ENCODE measurements at regions not wholly inside any gene's neighbourhood (a gene's known extent, or its start where the extent isn't known, plus 50 kb on each side); places are given as distances from the start of the nearest gene placed in this dataset.
A peak's percentile ranks its signal among the peaks of the same experiment; 100 is the strongest.

DNA sequence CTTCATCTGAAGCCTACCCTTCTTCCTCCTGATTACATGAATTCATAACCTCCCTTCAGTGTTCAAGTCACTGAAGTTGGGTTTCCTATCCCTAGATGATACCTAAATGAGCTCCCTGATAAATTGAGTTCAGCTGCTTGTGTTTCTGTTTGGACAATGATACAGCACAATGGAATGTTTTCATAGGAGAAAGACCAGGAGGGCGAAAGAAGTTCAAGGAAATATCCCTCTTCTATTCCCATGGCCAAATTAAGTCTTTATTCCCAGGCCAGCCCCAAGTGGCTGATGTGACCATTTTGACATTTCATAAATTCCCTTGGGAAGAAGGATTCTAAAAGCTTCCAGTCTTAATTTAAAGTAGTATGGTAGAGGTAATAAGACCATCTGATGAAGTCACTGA is 555.8 kb upstream of the CLINT1 start:
- CTCF ChIA-PET, result interaction anchor here (0.5 to 1.6 kb wide), 3 partner anchors 8 to 685 kb away, joined by 4 read pairs; partner anchors contain the start of gene EBF1
- POLR2A ChIA-PET, result interaction anchor here (1.0 kb wide), 2 partner anchors 37 to 175 kb away, joined by 4 to 5 read pairs; no protein-coding TSS in a partner anchor
- H3K27me3 Mint-ChIP-seq (ENCODE audit: insufficient read depth, unreplicated experiment), result no peaks in the 10 kb centered on the region
- peak overlapping the region; percentile 53 for H3K27ac Mint-ChIP-seq (ENCODE audit: low read depth, unreplicated experiment)
- TF ChIP-seq, protein P1, sequence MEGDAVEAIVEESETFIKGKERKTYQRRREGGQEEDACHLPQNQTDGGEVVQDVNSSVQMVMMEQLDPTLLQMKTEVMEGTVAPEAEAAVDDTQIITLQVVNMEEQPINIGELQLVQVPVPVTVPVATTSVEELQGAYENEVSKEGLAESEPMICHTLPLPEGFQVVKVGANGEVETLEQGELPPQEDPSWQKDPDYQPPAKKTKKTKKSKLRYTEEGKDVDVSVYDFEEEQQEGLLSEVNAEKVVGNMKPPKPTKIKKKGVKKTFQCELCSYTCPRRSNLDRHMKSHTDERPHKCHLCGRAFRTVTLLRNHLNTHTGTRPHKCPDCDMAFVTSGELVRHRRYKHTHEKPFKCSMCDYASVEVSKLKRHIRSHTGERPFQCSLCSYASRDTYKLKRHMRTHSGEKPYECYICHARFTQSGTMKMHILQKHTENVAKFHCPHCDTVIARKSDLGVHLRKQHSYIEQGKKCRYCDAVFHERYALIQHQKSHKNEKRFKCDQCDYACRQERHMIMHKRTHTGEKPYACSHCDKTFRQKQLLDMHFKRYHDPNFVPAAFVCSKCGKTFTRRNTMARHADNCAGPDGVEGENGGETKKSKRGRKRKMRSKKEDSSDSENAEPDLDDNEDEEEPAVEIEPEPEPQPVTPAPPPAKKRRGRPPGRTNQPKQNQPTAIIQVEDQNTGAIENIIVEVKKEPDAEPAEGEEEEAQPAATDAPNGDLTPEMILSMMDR (IDR thresholded peaks at IDR 0.05; ENCODE audit: unreplicated experiment), result no peak
- intact Hi-C loops (cut with micrococcal nuclease), result no loop called here
- DNase-seq (ENCODE audit: unreplicated experiment), result peak; percentile 88
- no peak overlapping the region for H3K4me3 Mint-ChIP-seq (ENCODE audit: unreplicated experiment)
- peaks cover 4% of the 10 kb centered on the region for H3K9me3 Mint-ChIP-seq (ENCODE audit: unreplicated experiment)
- H3K4me1 Mint-ChIP-seq (ENCODE audit: insufficient read depth, unreplicated experiment), result peaks cover 10% of the 10 kb centered on the region
- no peaks in the 10 kb centered on the region for H3K36me3 Mint-ChIP-seq (ENCODE audit: insufficient read depth, unreplicated experiment)
- no TSS peak for BruUV-seq (replicated peaks)

DNA sequence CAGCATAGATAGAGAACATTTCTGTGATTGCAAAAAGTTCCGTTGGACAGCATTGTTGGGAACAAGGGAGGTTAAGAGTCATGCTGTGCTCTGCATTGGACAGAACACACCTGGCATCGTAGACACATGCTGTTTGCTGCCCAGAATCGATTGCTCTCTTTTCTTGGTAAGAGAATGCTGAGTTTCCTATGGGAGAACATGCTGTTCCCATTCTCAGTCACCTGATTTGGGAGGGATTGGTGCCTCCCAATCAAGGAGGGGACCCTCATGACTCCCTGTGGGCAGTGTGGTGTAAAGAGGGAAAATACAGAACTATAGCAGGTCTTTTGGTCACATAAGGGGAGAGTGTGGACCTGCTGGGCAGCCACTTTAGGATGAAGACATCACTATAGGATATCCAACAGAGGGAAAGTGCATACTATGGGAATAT is 555.4 kb upstream of the CLINT1 start:
- H3K27ac Mint-ChIP-seq (ENCODE audit: low read depth, unreplicated experiment), result peak overlapping the region; percentile 53
- H3K36me3 Mint-ChIP-seq (ENCODE audit: insufficient read depth, unreplicated experiment), result no peaks in the 10 kb centered on the region
- no peak for DNase-seq (ENCODE audit: unreplicated experiment)
- intact Hi-C loops (cut with micrococcal nuclease), result no loop called here
- no peak overlapping the region for H3K4me3 Mint-ChIP-seq (ENCODE audit: unreplicated experiment)
- no peaks in the 10 kb centered on the region for H3K27me3 Mint-ChIP-seq (ENCODE audit: insufficient read depth, unreplicated experiment)
- ChIA-PET CTCF (interaction anchor here (1.6 kb wide), 1 partner anchor 9 kb away, joined by 4 read pairs; no protein-coding TSS in a partner anchor), POLR2A (interaction anchor here (0.8 to 1.0 kb wide), 3 partner anchors 31 to 175 kb away, joined by 3 to 5 read pairs (median 4); no protein-coding TSS in a partner anchor)
- TF ChIP-seq, protein P1 (IDR thresholded peaks at IDR 0.05; ENCODE audit: unreplicated experiment), result no peak
- H3K9me3 Mint-ChIP-seq (ENCODE audit: unreplicated experiment), result no peaks in the 10 kb centered on the region
- no TSS peak for BruUV-seq (replicated peaks)
- peaks cover 10% of the 10 kb centered on the region for H3K4me1 Mint-ChIP-seq (ENCODE audit: insufficient read depth, unreplicated experiment)

DNA sequence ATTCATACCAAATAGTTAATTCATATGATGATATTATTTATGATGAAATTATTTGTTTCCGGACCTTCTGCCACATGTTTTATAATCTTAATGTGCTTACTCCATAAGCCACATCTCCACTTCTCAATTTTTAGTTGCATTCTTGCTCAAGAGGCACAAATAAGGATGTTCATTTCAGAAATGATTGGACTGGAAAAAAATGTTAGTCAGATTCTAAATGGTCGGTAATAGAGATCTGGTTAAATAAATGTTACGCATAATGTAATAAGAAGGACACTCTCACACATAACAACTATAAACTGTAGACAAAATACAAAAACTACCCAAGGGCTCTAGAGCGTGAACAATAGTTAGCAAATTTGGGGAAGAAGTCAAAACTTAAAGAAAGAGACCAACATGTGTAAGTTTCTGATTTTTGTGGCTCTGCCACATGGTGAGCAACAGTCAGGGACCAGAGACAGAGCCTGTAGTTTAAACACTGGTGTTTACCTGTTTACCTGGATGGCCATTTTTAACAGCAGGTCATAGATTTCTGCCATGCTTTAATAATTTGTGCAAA is 554.3 kb upstream of the CLINT1 start:
- Mint-ChIP-seq H3K4me1 (ENCODE audit: insufficient read depth, unreplicated experiment) (peaks cover 10% of the 10 kb centered on the region), H3K27me3 (ENCODE audit: insufficient read depth, unreplicated experiment) (no peaks in the 10 kb centered on the region), H3K4me3 (ENCODE audit: unreplicated experiment) (no peak overlapping the region), H3K36me3 (ENCODE audit: insufficient read depth, unreplicated experiment) (no peaks in the 10 kb centered on the region), H3K9me3 (ENCODE audit: unreplicated experiment) (no peaks in the 10 kb centered on the region), H3K27ac (ENCODE audit: low read depth, unreplicated experiment) (no peak overlapping the region)
- intact Hi-C loops (cut with micrococcal nuclease), result no loop called here
- no TSS peak for BruUV-seq (replicated peaks)
- CTCF ChIA-PET, result interaction anchor here (0.7 to 1.7 kb wide), 3 partner anchors 283 to 694 kb away, joined by 3 to 9 read pairs (median 4); no protein-coding TSS in a partner anchor
- TF ChIP-seq, protein P1 (IDR thresholded peaks at IDR 0.05; ENCODE audit: unreplicated experiment), result no peak
- POLR2A ChIA-PET, result no interaction called here
- DNase-seq (ENCODE audit: unreplicated experiment), result no peak

GRCh38 chr5:158410976-158411375 is 552.0 kb upstream of the CLINT1 start:
- Mint-ChIP-seq H3K4me3 (ENCODE audit: unreplicated experiment) (no peak overlapping the region), H3K9me3 (ENCODE audit: unreplicated experiment) (no peaks in the 10 kb centered on the region), H3K4me1 (ENCODE audit: insufficient read depth, unreplicated experiment) (peaks cover 16% of the 10 kb centered on the region), H3K27me3 (ENCODE audit: insufficient read depth, unreplicated experiment) (no peaks in the 10 kb centered on the region), H3K27ac (ENCODE audit: low read depth, unreplicated experiment) (no peak overlapping the region), H3K36me3 (ENCODE audit: insufficient read depth, unreplicated experiment) (no peaks in the 10 kb centered on the region)
- no TSS peak for BruUV-seq (replicated peaks)
- CTCF ChIA-PET, result no interaction called here
- TF ChIP-seq, protein P1 (IDR thresholded peaks at IDR 0.05; ENCODE audit: unreplicated experiment), result no peak
- DNase-seq (ENCODE audit: unreplicated experiment), result no peak
- POLR2A ChIA-PET, result no interaction called here
- intact Hi-C loops (cut with micrococcal nuclease), result no loop called here
